GM21717 (cell line): ENCODE measurements at regions not wholly inside any gene's neighbourhood (a gene's known extent, or its start where the extent isn't known, plus 50 kb on each side); places are given as distances from the start of the nearest gene placed in this dataset.

Source experiments
- ATAC-seq: cut with Tn5 transposase; IDR thresholded peaks from one replicate; pipeline ENCODE4 v1.9.1; 2021; ENCODE audit warnings: mild to moderate bottlenecking, moderate library complexity; ENCODE audit not compliant: unreplicated experiment

DNA sequence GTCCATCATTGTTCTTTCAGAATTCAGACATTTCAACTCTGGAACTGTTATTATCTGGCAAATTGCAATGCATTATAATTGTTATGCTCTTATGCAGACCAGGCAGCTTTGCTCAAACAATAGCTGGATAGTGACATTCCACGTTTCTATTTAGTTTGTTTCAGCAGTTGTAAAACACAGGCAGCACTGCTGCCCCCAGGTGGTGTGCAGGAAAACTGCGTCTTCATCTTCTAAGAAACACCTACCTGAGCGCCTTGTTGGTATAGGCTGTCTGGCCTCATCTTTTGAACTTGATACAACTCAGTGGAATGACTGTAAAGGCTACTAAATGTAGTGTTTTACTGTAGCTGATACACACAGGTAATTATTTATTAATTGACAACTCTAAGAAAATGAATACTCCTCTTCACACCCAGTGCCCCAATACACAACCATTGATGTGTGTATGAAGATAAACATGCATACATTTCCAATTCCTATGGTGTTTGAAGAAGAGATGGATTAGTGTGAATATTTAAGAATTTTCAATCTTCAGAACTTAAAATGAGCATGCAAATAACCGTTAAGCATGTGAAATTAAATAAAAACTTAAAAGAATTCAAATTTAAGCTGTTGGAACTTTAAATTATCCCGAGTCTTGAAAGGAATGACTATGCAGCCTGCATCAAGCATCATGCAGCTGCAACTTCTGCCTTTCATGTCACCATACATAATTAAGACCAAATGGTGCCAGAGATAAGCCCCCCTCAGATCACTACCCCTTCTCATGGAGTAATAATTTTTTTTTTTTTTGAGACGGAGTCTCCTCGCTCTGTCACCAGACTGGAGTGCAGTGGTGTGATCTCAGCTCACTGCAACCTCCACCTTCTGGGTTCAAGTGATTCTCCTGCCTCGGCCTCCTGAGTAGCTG is 85.6 kb downstream of the CD8B2 start:
- ATAC-seq, result no peak

DNA sequence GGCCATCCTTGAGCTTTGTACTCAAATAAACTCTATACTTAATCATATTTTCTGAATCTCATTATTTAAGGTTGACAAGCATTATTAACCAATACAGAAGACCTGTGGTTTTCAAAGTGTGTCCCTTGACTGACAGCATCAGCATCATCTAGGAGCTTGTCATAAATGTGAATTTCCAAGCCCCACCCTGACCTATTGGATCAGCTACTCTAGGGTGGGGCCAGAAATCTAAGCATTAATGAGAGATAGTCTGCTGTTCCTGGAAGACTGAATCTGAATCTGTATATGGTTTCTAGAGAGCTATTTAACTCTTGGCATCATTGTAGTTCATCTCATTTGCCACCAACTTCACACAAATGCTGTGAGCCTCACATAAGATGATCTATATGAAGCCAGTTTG is 86.6 kb downstream of the CD8B2 start:
- no peak for ATAC-seq

DNA sequence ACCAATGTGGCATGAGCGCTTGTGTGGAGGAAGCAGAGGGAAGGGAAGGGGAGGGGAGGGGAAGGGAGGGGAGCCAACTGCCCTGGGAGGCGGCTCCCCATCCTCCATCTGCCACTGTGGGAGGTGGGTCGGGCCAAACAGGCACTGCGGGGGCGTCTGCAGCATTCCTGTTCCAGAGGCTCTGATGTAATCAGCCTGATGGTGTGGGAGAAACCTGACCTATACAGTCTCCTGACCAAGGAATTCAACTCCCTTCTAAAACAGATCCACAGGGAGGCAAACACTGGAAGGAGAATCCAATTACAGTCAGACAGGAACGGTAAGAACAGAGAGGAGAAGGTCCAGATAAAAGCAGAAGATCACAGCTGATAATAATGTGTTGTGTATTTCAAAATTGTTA is 88.8 kb downstream of the CD8B2 start:
- ATAC-seq, result no peak

DNA sequence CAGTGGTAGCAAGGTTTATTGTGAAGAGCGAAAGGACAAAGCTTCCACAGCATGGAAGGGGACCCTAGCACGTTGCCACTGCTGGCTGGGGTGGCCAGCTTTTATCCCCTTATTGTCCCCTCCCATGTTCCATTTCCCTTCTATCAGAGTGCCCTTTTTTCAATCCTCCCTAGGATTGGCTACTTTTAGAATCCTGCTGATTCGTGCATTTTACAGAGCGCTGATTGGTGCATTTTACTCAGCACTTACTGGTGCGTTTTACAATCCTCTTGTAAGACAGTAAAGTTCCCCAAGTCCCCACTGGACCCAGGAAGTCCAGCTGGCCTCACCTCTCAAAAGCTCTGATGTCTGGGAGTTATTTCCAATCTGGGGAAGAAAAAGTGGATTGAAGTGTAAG is 90.1 kb downstream of the CD8B2 start:
- ATAC-seq, result no peak

DNA sequence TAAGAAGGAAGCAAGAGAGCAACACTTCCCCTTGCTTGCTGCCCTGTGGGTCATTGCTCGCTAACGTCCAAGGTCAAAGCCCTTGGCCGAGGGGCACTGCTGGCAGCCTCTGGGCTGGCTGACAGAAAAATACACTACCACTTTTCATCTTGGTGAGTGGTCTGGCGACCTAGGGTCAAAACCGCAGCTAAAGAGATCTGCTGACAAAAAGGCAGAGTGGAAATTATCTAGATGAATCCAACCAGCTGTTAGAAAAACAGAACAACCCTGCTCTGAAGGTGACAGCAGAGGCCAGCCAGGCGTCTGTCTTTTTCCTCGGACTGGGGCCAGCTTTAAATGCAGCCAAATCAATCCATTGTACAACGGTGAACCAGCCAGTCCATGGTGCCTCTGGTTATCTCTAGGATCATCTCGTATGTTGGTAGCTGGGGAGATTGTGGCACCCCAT is 92.6 kb downstream of the CD8B2 start:
- no peak for ATAC-seq

DNA sequence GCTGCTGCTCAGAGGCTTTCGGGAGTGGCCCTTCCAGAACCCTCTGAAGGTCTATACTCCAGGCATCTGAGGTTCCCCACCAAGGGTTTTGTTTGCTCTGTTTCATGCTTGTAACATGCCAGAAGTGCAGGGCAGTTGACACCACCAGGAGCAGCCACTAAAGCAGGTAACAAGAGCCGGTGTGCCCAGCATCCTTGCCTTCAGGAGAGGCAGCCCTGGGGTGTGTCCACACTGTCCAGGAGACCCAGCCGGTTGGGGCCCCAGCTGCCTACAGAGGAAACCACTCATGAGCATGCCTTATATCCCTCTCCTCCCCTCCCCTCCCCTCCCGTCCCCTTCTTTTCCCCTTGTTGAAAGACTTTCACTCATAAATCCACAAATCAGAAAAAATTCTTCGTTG is 93.1 kb downstream of the CD8B2 start:
- no peak for ATAC-seq

DNA sequence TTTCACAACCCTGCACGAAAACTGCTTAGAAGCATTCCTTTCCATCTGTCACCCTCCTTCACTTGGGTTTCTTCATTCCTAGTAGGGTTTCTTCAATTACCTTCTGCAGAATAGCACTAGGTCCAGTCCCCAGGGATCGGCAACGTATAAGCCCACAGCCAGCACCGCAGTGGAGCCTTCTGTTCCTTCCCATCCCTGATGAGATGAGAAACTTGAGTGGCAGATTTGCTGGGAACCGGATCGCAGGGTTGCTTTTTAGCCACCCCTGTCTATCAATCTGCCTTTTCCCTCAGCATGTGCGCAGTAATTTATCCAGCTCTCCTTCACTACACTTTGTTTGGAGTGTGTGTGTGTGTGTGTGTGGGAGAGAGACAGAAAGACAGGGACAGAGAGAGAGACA is 94.2 kb downstream of the CD8B2 start:
- no peak for ATAC-seq

DNA sequence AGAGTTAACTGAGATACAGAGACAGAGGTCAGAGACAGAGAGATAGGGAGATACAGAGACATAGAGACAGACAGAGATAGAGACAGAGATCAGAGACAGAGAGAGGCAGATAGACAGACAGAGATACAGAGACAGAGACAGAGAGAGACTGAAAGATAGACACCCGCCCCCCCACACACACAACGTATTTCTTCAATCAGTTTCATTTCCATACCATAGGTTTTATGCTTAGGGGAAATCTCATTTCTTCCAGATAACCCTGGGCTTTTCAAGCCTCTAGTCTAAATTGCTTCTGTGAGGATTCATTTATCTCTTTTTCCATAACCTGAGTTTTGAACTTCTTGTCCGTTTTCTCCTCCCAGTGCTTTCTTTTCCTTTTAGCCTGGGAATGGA is 94.6 kb downstream of the CD8B2 start:
- ATAC-seq, result no peak

DNA sequence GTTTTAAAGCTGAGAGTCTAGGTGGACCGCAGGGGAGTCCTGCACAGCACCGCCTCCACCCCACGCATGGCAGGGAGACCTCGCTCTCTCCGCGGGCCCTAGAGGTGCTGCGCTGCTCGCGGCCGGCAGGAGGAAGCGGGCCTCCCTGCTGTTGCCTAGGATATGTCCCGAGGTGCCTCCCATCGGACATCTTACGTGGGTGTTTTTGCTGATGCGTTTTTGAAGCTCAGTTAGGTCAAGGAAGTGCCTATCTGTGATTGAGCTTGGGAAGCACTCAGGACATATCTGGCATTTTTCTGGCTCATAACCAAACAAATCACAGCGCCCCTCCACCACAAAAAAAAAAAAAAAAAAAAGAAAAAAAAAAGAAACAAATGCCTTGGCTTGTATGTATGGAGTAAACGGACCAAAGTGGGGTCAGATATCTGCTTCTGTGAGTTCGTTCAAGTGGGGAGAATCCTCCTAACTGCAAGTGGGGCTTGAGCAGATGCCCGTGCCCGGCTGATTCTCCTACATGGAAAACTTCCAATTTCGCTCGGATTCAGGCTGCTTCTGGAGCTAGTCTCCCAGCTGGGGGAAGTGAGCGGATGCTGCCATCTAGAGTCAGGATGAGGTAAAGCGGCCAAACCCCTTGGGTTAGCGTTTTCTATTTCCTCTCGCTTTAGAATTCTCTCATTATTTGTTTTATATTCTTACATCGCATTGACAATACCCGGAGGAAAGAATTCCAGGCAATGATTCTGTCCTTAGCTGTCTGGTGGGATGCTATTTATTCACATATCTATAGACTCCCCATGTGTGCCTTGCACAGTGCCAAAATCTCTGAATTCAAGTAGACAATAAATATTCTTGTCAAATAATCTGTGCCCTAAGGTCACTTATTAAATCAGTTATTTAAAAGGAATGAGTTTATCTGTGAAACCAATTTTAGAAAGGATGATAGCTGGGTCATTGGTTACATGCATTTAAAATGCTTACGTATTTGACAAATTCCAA is 95.3 kb downstream of the CD8B2 start:
- peak; percentile 83 for ATAC-seq

DNA sequence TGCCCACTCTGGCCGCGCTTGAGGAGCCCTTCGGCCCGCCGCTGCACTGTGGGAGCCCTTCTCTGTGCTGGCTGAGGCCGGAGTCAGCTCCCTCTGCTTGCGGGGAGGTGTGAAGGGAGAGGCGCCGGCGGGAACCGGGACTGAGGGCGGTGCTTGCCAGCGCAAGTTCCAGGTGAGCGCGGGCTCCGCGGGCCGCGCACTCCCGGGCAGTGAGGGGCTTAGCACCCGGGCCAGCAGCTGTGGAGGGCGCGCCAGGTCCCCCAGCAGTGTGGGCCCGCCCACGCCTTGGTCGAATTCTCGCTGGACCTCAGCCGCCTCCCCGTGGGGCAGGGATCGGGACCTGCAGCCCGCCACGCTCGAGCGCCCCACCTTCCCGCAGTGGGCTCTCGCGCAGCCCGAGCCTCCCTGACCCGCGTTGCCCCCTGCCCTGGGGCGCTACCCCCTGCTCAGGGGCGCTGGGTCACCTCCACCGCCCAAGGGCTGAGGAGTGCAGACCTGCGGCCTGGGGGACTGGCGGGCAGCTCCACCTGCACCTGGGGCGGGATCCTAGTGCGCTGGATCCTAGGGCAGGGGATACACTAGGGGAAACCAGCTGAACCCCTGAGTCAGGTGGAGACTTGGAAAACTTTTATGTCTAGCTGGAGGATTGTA is 97.3 kb downstream of the CD8B2 start:
- ATAC-seq, result no peak

DNA sequence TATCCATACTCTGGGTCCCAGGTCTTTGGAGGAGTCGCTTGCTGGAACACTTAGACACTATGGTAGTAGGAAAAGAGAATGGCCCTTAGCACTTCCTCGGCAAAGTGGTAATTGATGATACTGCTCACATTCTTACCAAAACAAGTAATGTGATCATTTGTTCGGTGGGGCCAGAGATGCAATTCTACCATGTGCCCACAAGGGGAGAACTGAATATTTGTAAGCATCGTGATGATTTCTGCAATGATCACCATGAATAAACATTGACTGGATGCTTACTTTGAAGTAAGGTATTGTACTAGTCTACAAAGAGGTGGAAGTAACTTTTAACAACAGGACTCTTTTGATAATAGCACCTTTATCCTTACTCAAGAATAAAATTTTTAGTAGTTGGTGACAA is 109.7 kb downstream of the CD8B2 start:
- no peak for ATAC-seq

DNA sequence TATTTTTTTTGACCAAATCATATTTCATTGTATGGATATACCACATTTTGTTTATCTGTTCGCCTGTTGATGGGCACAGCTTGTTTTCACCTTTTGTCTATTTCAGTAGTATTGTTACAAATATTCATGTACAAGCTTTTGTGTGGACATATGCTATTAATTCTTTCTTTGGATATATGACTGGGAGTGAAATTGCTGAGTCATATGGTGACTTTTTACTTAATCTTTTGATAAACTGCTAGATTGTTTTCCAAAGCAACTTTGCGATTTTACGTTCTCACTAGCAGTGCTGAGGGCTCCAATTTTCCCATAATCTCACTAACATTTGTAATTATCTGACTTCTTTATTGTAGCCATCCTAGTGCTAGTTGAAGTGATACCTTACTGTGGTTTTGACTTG is 112.4 kb downstream of the CD8B2 start:
- ATAC-seq, result no peak

DNA sequence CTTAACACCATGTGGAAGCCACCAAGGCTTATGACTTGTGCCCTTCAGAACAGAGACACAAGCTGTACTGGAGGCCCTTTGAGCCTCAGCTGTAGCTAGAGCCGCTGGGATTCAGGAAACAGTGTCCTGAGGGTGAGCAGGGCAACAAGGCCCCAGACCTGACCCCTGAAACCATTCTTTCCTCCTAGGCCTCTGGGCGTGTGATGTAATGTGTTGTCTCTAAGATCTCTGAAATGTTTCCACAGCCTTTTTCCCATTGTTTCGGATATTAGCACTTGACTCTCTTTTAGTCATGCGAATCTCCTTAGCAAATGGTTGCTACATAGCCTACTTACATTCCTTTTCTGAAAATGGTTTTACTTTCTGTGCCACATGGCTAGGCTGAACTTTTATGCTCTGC is 114.9 kb downstream of the CD8B2 start:
- ATAC-seq, result no peak

DNA sequence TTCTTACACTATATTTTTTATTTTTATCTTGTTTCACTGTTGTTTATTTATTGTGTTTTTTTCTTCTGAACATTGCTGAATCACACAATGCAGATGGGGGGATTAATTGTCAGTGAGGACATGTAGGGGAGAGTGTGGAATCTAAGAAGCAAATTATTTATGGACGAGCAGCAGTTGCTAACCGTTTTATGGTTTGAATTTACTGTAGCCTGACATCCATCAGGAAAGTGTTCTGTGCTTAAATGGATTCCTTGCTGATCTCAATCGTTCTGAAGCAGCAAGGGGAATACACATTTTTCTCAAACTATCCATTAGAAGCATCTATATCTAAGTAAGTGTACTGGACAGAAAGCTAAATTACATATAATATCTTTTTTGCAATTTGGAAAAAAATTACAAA is 119.5 kb downstream of the CD8B2 start:
- no peak for ATAC-seq

DNA sequence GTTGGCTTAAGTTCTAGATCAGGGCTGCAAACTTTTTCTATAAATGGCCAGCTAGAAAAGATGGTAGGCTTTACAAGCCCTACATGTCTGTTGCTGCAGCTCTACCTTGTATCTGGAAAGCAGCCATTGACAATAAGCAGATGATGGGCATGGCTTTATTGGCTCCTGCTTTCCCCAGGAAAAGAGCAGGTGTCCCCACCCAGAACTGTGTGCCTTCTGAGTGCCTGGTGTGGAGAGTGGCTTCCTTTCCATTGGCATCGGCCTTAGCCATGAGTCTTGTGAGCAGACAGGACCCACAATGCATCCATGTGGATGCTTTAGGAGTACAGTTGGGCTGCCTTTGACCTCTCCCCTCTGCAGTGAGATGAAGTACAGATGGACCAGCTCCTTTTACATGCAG is 120.2 kb downstream of the CD8B2 start:
- no peak for ATAC-seq

DNA sequence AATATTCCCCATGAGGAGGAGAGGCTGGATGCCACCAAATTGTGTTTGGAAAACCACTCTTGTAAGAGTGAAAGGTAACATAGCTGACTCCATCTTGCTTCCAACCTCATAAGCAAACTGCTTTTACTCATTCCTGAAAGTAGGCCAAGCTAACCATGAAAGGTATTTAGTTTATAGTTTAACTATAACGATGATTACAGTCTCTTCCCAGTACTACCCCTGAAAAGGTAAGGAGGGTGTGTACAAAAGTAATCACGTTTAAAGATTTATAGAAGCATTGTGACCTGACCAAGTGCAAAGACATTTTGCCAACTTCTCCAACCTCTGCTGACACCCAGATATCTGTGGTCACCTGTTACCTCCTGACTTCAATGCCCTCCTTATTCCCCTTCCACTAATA is 122.6 kb downstream of the CD8B2 start:
- no peak for ATAC-seq

DNA sequence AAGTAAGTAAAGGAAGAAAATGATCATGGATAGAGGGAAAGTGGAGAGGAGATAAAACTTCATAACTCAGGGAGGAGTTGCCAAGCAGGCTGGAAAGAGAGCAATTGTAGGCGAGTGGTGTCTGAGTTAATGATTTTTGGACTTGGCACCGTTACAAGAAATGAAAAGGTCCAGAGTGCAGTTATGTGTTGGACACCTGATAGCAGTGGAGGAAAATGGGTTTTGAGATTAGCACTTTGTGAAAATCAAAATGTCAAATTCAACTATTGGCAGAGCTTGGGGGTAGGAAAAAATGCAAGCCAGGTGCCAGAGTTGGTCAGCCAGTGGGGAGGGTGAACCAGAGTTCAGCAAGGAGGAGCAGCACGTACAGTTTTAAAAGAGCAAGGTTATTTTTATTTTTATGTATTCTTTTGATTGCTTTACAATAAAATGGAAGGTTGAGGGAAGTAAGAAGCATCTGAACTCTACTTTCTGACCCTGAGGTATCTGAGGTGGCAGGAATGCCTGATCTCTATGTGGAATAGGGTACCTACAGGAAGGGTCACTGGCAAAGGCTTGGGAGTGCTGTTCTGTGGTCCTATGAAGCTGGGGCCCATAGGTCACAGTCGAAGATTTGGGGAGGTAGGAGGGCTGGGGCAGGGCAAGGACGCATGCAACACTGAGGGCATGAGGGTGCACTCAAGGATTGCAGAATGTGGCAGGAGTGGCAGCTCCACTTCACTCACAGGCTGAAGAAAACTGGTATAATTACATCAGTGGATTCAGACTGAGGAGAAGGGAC is 127.5 kb downstream of the CD8B2 start:
- no peak for ATAC-seq

DNA sequence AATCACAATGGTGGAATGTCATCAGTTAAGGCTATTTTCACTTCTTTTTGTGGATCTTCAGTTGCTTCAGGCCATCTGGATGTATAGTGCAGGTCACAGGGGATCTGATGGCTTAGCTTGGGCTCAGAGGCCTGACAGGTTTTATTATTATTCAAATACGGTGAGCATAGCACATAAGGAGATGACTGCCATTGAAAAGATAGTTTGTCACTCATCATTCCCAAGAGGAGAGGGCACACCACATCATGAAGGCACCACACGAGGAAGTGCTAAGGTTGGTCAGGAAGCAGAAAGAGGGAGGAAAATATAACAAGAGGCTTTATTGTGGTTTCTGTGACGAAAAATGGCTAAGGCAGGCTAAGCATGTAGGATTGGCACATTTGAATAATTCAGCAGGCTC is 131.4 kb downstream of the CD8B2 start:
- ATAC-seq, result no peak

DNA sequence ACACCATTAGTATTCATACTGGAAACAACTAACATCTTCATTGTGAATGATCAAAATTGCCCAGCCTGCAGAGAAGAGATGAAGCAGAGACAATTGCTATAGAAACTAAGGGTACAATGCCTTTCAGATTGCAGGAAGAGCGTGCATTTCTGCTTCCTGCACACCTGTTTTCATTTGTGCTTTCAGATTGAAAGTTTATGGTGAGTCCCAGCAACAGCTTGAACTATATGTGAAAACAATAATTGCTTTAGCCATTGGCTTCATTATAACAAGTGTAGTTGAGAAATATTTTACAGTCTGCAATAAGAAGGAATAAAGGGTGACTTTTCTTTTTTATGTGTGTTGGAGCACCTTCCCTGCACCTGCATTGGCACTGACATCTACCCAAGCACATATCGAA is 136.3 kb downstream of the CD8B2 start:
- ATAC-seq, result no peak

DNA sequence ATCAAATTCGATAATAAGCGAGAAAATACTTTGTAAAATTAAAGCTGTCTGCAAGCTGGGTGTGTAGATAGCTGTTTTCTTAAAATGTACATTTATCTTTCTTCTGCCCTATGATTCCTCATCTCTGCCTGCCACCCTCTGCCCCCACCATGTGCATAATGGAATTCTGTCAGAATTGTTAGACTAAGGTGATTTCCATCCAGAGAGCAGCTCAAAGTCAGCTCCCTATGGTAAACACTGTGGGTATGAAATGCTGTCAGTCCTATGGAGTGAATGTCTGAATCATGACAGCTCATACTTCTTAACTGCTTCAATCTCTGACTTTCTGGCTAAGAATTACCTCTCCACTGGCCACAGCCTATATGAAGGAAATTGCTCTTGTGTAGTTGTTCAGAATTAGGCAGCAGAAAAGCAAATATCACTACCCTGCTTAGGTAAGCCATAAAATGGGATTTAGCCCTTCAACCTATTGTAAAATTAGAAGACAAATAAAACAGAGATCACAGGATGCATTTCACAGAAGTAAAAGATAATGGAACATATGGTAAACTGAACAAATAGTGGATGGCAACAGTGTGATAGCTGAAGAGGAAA is 137.7 kb downstream of the CD8B2 start:
- ATAC-seq, result no peak
